Fibroblast of villous mesenchyme (primary cell): ENCODE measurements at regions not wholly inside any gene's neighbourhood (a gene's known extent, or its start where the extent isn't known, plus 50 kb on each side); places are given as distances from the start of the nearest gene placed in this dataset.
A peak's percentile ranks its signal among the peaks of the same experiment; 100 is the strongest.

ENCODE experiments used
- DNase-seq: peaks from one replicate; pipeline ENCODE4 v3.0.0-alpha.2; 2010; ENCODE audit warnings: low read depth
- H3K4me3 ChIP-seq: 2 replicates; pipeline ENCODE4 v1.5.1; 2011; ENCODE audit warnings: low read depth, mild to moderate bottlenecking, low read length
- CTCF ChIP-seq: IDR thresholded peaks from 2 replicates; pipeline ENCODE4 v1.5.1; 2012; ENCODE audit warnings: low read depth, mild to moderate bottlenecking, low read length; ENCODE audit not compliant: insufficient read depth

- no peak overlapping the region for H3K4me3 ChIP-seq
- TF ChIP-seq CTCF = no peak
- DNase-seq = no peak
These were observed 141.1 kb upstream of the ZNF385D start for GRCh38 chr3:21892104-21892503.

- DNase-seq = peak; percentile 37
- H3K4me3 ChIP-seq = no peak overlapping the region
- no peak for TF ChIP-seq CTCF
These were observed 142.2 kb upstream of the ZNF385D start for GRCh38 chr3:21893242-21893641.

- DNase-seq = peak; percentile 28
- no peak overlapping the region for H3K4me3 ChIP-seq
- TF ChIP-seq CTCF = peak; percentile 39
These were observed 143.7 kb upstream of the ZNF385D start for GRCh38 chr3:21894459-21895340.

GRCh38 chr3:21898316-21898715 is 147.3 kb upstream of the ZNF385D start:
- no peak for TF ChIP-seq CTCF
- DNase-seq = no peak
- H3K4me3 ChIP-seq = no peak overlapping the region

GRCh38 chr3:21901484-21901883 is 150.5 kb upstream of the ZNF385D start:
- no peak for TF ChIP-seq CTCF
- DNase-seq = peak; percentile 32
- H3K4me3 ChIP-seq = no peak overlapping the region

GRCh38 chr3:21902956-21903355 is 151.9 kb upstream of the ZNF385D start:
- DNase-seq = no peak
- TF ChIP-seq CTCF = no peak
- no peak overlapping the region for H3K4me3 ChIP-seq
